Medulla oblongata (tissue), 1 donor: ENCODE measurements at regions not wholly inside any gene's neighbourhood (a gene's known extent, or its start where the extent isn't known, plus 50 kb on each side); places are given as distances from the start of the nearest gene placed in this dataset.

Experiments used
- DNase-seq: peaks from one replicate; pipeline ENCODE4 v3.0.0-alpha.2; 2015; ENCODE audit errors: extremely low spot score

- DNase-seq, result no peak
Measured at GRCh38 chr14:25993830-25994229, 604.0 kb downstream of the NOVA1 start.

- DNase-seq, result no peak
Measured at GRCh38 chr14:25988536-25988935, 609.3 kb downstream of the NOVA1 start.

- no peak for DNase-seq
Measured at GRCh38 chr14:25955772-25956171, 642.1 kb downstream of the NOVA1 start.

- DNase-seq, result peak; percentile 25
Measured at GRCh38 chr14:25953532-25954139, 644.2 kb downstream of the NOVA1 start.

- DNase-seq, result no peak
Measured at GRCh38 chr14:25945746-25946145, 652.1 kb downstream of the NOVA1 start.

- peak; percentile 30 for DNase-seq
Measured at GRCh38 chr14:25944020-25944419, 653.8 kb downstream of the NOVA1 start.

GRCh38 chr14:25943329-25943728, 654.5 kb downstream of the NOVA1 start:
- DNase-seq, result no peak

GRCh38 chr14:25942090-25942489, 655.7 kb downstream of the NOVA1 start:
- no peak for DNase-seq

- no peak for DNase-seq
Measured at GRCh38 chr14:25933731-25934130, 664.1 kb downstream of the NOVA1 start.

GRCh38 chr14:25929881-25930615, 667.8 kb downstream of the NOVA1 start:
- DNase-seq, result no peak

GRCh38 chr14:25911831-25912230, 686.0 kb downstream of the NOVA1 start:
- no peak for DNase-seq

- DNase-seq, result no peak
Measured at GRCh38 chr14:25909045-25909747, 688.6 kb downstream of the NOVA1 start.

- no peak for DNase-seq
Measured at GRCh38 chr14:25908277-25909044, 689.4 kb downstream of the NOVA1 start.

GRCh38 chr14:25904446-25904845, 693.4 kb downstream of the NOVA1 start:
- no peak for DNase-seq

GRCh38 chr14:25899197-25899596, 698.6 kb downstream of the NOVA1 start:
- DNase-seq, result no peak

- no peak for DNase-seq
Measured at GRCh38 chr14:25896777-25897176, 701.1 kb downstream of the NOVA1 start.

GRCh38 chr14:25895740-25896139, 702.1 kb downstream of the NOVA1 start:
- no peak for DNase-seq

GRCh38 chr14:25887251-25887878, 710.5 kb downstream of the NOVA1 start:
- no peak for DNase-seq

- no peak for DNase-seq
Measured at GRCh38 chr14:25884657-25885056, 713.2 kb downstream of the NOVA1 start.

- no peak for DNase-seq
Measured at GRCh38 chr14:25882899-25883298, 714.9 kb downstream of the NOVA1 start.

- no peak for DNase-seq
Measured at GRCh38 chr14:25875475-25875874, 722.4 kb downstream of the NOVA1 start.

GRCh38 chr14:25869854-25870253, 728.0 kb downstream of the NOVA1 start:
- no peak for DNase-seq
